Peyer's patch (tissue), 4 donors: ENCODE measurements at regions not wholly inside any gene's neighbourhood (a gene's known extent, or its start where the extent isn't known, plus 50 kb on each side); places are given as distances from the start of the nearest gene placed in this dataset.
"Not testable (repeated sequence)": the region's sequence is repeated elsewhere in the genome, so short reads cannot be mapped to it uniquely, and the experiment has no call there.

Experiments
- DNase-seq, 3 donors: peaks; one replicate each; pipeline ENCODE4 v3.0.0-alpha.2; 2017 to 2019
- H3K27ac ChIP-seq, 4 donors: fragments of 200-600 bp; sonication (generic); one replicate each; pipeline ENCODE4 v1.5.1; 2016 to 2019
- H3K27me3 ChIP-seq, 2 donors: fragments of 200-600 bp; sonication (generic); one replicate each; pipeline ENCODE4 v1.5.1; 2019
- H3K36me3 ChIP-seq, 3 donors: fragments of 200-600 bp; sonication (generic); one replicate each; pipeline ENCODE4 v1.5.1; 2016 to 2019
- H3K4me1 ChIP-seq, 4 donors: fragments of 200-600 bp; sonication (generic); one replicate each; pipeline ENCODE4 v1.5.1; 2016 to 2019
- H3K4me3 ChIP-seq, 4 donors: fragments of 200-600 bp; sonication (generic); 1 replicate in 3 of 4; 2 replicates in 1 of 4; pipeline ENCODE4 v1.5.1; 2016 to 2019; ENCODE audit warnings: mild to moderate bottlenecking in 1 of 4
- H3K9me3 ChIP-seq, 4 donors: fragments of 200-600 bp; sonication (generic); one replicate each; pipeline ENCODE4 v1.5.1; 2016 to 2019; ENCODE audit warnings: mild to moderate bottlenecking in 1 of 4
- CTCF ChIP-seq, 6 experiments: fragments of 450-650 bp in 4 of 6; fragments of 200-600 bp in 2 of 6; sonication (generic) in 1 of 6; IDR thresholded peaks; one replicate each; pipeline ENCODE4 v1.5.1; 2017 to 2019; ENCODE audit warnings: antibody characterized with exemption in 6 of 6, mild to moderate bottlenecking in 3 of 6, moderate library complexity in 1 of 6
- POLR2A ChIP-seq, 2 donors: fragments of 450-650 bp; IDR thresholded peaks; one replicate each; pipeline ENCODE4 v1.5.1; 2017; ENCODE audit warnings: antibody characterized with exemption in 2 of 2, mild to moderate bottlenecking in 2 of 2, moderate library complexity in 2 of 2

DNA sequence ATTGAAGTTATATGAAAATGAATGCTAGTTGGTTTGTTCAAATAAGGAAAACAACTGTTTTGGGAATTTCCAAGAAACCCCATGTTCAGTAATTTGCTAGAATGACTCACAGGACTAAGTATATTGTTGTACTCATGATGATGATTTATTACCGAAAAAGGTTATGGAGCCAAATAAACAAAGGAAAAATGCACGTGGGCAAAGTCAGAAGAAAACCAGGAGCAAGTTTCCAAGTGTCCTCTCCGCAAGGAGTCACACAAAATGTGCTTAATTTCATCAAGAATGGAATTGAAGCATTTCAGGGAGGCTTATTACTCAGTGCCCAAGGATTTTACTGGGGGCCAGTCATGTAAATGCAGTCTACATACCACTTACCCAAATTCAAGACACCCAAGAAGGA is 1652.4 kb upstream of the TMEFF2 start:
- Histone ChIP-seq H3K4me3 (no peak overlapping the region), H3K36me3 (no peaks in the 10 kb centered on the region), H3K27ac (no peak overlapping the region), H3K27me3 (no peaks in the 10 kb centered on the region), H3K9me3 (no peaks in the 10 kb centered on the region), H3K4me1 (no peaks in the 10 kb centered on the region)
- no peak for DNase-seq
- TF ChIP-seq POLR2A (IDR thresholded peaks at IDR 0.05) (no peak), CTCF (IDR thresholded peaks at IDR 0.05) (no peak)

GRCh38 chr2:193845604-193846003 is 1650.9 kb upstream of the TMEFF2 start:
- Histone ChIP-seq H3K9me3 (no peaks in the 10 kb centered on the region), H3K27me3 (no peaks in the 10 kb centered on the region), H3K4me1 (no peaks in the 10 kb centered on the region), H3K4me3 (no peak overlapping the region), H3K36me3 (no peaks in the 10 kb centered on the region), H3K27ac (no peak overlapping the region)
- no peak for TF ChIP-seq CTCF (IDR thresholded peaks at IDR 0.05)
- TF ChIP-seq POLR2A (IDR thresholded peaks at IDR 0.05) = no peak
- no peak for DNase-seq

GRCh38 chr2:193843675-193844074 is 1648.9 kb upstream of the TMEFF2 start:
- Histone ChIP-seq H3K27me3 (no peaks in the 10 kb centered on the region), H3K36me3 (no peaks in the 10 kb centered on the region), H3K9me3 (no peaks in the 10 kb centered on the region), H3K27ac (no peak overlapping the region), H3K4me1 (no peaks in the 10 kb centered on the region), H3K4me3 (no peak overlapping the region)
- TF ChIP-seq CTCF (IDR thresholded peaks at IDR 0.05) (no peak), POLR2A (IDR thresholded peaks at IDR 0.05) (no peak)
- DNase-seq = no peak

- no peak for DNase-seq
- Histone ChIP-seq H3K36me3 (no peaks in the 10 kb centered on the region), H3K9me3 (no peaks in the 10 kb centered on the region), H3K27me3 (no peaks in the 10 kb centered on the region), H3K4me3 (no peak overlapping the region), H3K4me1 (no peaks in the 10 kb centered on the region), H3K27ac (no peak overlapping the region)
- TF ChIP-seq CTCF (IDR thresholded peaks at IDR 0.05) (no peak), POLR2A (IDR thresholded peaks at IDR 0.05) (no peak)
These were observed 1646.8 kb upstream of the TMEFF2 start for GRCh38 chr2:193841384-193842150.

GRCh38 chr2:193837111-193837738 is 1642.5 kb upstream of the TMEFF2 start:
- TF ChIP-seq POLR2A (IDR thresholded peaks at IDR 0.05) (no peak), CTCF (IDR thresholded peaks at IDR 0.05) (no peak)
- no peaks in the 10 kb centered on the region for H3K9me3 ChIP-seq
- DNase-seq = no peak
- H3K27me3 ChIP-seq = no peaks in the 10 kb centered on the region
- no peaks in the 10 kb centered on the region for H3K36me3 ChIP-seq
- no peak overlapping the region for H3K27ac ChIP-seq
- H3K4me1 ChIP-seq = no peaks in the 10 kb centered on the region
- no peak overlapping the region for H3K4me3 ChIP-seq

DNA sequence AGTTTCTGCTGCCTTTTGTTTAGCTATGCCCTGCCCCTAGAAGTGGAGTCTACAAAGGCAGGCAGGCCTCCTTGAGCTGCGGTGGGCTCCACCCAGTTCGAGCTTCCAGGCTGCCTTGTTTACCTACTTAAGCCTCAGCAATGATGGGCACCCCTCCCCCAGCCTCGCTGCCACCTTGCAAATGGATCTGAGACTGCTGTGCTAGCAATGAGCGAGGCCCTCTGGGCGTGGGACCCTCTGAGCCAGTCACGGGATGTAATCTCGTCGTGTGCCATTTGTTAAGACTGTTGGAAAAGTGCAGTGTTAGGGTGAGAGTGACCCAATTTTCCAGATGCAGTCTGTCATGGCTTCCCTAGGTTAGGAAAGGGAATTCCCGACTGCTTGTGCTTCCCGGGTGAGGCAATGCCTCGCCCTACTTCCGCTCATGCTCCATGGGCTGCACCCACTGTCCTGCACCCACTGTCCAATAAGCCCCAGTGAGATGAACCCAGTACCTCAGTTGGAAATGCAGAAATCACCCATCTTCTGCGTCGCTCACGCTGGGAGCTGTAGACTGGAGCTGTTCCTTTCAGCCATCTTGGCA is 1641.8 kb upstream of the TMEFF2 start:
- not testable (repeated sequence) for DNase-seq, H3K27ac ChIP-seq, H3K4me1 ChIP-seq, H3K27me3 ChIP-seq, H3K36me3 ChIP-seq, H3K4me3 ChIP-seq, H3K9me3 ChIP-seq

GRCh38 chr2:193833895-193834294 is 1639.2 kb upstream of the TMEFF2 start:
- H3K4me1 ChIP-seq, H3K27ac ChIP-seq, DNase-seq, H3K27me3 ChIP-seq, H3K4me3 ChIP-seq, H3K36me3 ChIP-seq, H3K9me3 ChIP-seq: not testable (repeated sequence)
